Cerebellar cortex (tissue), 1 donor: ENCODE measurements at regions not wholly inside any gene's neighbourhood (a gene's known extent, or its start where the extent isn't known, plus 50 kb on each side); places are given as distances from the start of the nearest gene placed in this dataset.
"Not testable (repeated sequence)": the region's sequence is repeated elsewhere in the genome, so short reads cannot be mapped to it uniquely, and the experiment has no call there.

Source experiments
- DNase-seq: peaks from one replicate; pipeline ENCODE4 v3.0.0-alpha.2; 2015; ENCODE audit warnings: low spot score

DNA sequence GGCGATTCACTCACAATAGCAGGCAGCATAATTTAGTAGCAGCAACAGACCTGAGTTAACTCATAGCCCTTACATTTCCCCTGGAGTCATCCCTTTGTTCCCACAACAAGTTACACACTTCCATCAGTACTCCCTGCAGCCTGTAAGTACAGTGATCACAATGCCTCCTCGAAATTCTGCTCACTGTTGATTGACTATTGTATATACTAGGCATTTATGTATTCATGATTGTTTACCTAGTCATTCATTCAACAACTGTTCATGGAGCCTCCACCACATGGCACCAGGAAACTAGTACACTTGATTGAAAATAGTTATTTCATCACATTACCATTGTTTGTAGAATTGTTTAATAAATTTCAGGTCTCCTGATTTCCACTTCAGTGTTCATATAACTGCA lies 71.4 kb upstream of the P3H2 start:
- no peak for DNase-seq

GRCh38 chr3:190188197-190188596 lies 67.5 kb upstream of the P3H2 start:
- DNase-seq = no peak

GRCh38 chr3:190183121-190183520 lies 62.4 kb upstream of the P3H2 start:
- DNase-seq = peak; percentile 10

- DNase-seq = no peak
Observed at GRCh38 chr3:190182418-190183043, 61.8 kb upstream of the P3H2 start.

- no peak for DNase-seq
Observed at GRCh38 chr3:190180268-190180667, 59.6 kb upstream of the P3H2 start.

- no peak for DNase-seq
Observed at GRCh38 chr3:190178779-190179178, 58.1 kb upstream of the P3H2 start.

GRCh38 chr3:190176933-190177525 lies 56.3 kb upstream of the P3H2 start:
- DNase-seq = not testable (repeated sequence)

DNA sequence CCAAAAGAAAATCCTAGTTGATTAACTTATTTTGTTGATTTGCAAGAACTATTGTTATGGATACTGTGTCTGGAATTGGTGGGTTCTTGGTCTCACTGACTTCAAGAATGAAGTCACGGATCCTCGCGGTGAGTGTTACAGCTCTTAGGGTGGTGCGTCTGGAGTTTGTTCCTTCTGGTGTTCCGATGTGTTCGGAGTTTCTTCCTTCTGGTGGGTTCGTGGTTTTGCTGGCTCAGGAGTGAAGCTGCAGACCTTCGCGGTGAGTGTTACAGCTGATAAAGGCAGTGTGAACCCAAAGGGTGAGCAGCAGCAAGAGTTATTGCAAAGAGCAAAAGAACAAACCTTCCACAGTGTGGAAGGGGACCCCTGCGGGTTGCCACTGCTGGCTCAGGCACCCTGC lies 55.4 kb upstream of the P3H2 start:
- DNase-seq = not testable (repeated sequence)

- DNase-seq = no peak
Observed at GRCh38 chr3:190175490-190175889, 54.8 kb upstream of the P3H2 start.

- no peak for DNase-seq
Observed at GRCh38 chr3:190174471-190174870, 53.8 kb upstream of the P3H2 start.

GRCh38 chr3:190173426-190173825 lies 52.7 kb upstream of the P3H2 start:
- DNase-seq = no peak

- no peak for DNase-seq
Observed at GRCh38 chr3:190172751-190173150, 52.1 kb upstream of the P3H2 start.
